ENCODE measurements at regions not wholly inside any gene's neighbourhood (a gene's known extent, or its start where the extent isn't known, plus 50 kb on each side); places are given as distances from the start of the nearest gene placed in this dataset.

DNA sequence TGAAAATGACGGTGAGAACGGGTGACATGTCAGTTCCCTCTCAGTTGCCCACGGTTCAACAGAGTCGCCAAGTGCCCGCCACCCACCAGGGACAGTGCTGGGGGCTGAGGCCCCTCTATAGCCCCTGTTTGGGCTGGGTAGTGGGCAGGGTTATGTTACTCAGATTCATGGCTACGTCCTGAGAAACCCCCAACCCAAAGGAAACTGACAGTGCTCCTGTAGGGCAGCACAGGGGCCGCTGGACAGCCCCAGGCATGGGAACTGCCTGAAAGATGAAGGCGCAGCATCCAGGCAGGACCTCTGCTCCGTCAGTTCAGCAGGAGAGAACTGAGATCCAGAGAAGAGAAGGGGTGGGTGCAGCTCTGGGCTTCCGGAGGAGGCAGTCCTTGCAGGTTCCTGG is 118.9 kb upstream of the PMEPA1 start:
- TF ChIP-seq, protein P1, sequence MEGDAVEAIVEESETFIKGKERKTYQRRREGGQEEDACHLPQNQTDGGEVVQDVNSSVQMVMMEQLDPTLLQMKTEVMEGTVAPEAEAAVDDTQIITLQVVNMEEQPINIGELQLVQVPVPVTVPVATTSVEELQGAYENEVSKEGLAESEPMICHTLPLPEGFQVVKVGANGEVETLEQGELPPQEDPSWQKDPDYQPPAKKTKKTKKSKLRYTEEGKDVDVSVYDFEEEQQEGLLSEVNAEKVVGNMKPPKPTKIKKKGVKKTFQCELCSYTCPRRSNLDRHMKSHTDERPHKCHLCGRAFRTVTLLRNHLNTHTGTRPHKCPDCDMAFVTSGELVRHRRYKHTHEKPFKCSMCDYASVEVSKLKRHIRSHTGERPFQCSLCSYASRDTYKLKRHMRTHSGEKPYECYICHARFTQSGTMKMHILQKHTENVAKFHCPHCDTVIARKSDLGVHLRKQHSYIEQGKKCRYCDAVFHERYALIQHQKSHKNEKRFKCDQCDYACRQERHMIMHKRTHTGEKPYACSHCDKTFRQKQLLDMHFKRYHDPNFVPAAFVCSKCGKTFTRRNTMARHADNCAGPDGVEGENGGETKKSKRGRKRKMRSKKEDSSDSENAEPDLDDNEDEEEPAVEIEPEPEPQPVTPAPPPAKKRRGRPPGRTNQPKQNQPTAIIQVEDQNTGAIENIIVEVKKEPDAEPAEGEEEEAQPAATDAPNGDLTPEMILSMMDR (optimal IDR thresholded peaks at IDR 0.05 in 1 of 3, IDR thresholded peaks at IDR 0.05 in 1 of 3, conservative IDR thresholded peaks at IDR 0.05 in 1 of 3; ENCODE audit: extremely low read depth in 1 of 3, insufficient read depth in 2 of 3, low read length in 3 of 3), result no peak
- no peak for TF ChIP-seq EZH2 (IDR thresholded peaks at IDR 0.05; ENCODE audit: low read length)
